ENCODE measurements at regions not wholly inside any gene's neighbourhood (a gene's known extent, or its start where the extent isn't known, plus 50 kb on each side); places are given as distances from the start of the nearest gene placed in this dataset.

DNA sequence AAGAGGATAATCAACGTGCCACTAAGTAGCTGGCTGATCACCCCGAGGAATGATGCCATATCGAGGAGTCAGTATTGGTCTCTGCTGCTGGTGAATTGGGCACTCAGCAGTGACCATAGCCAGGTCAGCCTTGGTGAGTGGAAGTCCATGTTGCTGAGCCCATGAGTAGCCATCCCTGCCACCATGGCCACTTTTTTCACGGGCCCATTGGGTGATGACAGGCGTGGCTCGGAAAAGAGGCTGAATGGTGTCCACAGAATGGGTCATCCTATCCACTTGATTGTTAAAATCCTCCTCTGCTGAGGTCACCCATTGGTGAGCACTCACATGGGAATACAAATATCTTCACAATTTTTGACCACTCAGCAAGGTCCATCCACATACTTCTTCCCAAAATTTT is 114.4 kb downstream of the UBE2NL start:
- TF ChIP-seq, protein P1, sequence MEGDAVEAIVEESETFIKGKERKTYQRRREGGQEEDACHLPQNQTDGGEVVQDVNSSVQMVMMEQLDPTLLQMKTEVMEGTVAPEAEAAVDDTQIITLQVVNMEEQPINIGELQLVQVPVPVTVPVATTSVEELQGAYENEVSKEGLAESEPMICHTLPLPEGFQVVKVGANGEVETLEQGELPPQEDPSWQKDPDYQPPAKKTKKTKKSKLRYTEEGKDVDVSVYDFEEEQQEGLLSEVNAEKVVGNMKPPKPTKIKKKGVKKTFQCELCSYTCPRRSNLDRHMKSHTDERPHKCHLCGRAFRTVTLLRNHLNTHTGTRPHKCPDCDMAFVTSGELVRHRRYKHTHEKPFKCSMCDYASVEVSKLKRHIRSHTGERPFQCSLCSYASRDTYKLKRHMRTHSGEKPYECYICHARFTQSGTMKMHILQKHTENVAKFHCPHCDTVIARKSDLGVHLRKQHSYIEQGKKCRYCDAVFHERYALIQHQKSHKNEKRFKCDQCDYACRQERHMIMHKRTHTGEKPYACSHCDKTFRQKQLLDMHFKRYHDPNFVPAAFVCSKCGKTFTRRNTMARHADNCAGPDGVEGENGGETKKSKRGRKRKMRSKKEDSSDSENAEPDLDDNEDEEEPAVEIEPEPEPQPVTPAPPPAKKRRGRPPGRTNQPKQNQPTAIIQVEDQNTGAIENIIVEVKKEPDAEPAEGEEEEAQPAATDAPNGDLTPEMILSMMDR (IDR thresholded peaks at IDR 0.05) = no peak
- TF ChIP-seq POLR2A (IDR thresholded peaks at IDR 0.05) = no peak

Data from thyroid gland (tissue), 4 donors.